Spleen (tissue), 7 donors: ENCODE measurements at regions not wholly inside any gene's neighbourhood (a gene's known extent, or its start where the extent isn't known, plus 50 kb on each side); places are given as distances from the start of the nearest gene placed in this dataset.

Experiments
- CTCF ChIP-seq, 11 experiments: fragments of 200-600 bp in 7 of 11; fragments of 450-650 bp in 4 of 11; sonication (generic) in 4 of 11; IDR thresholded peaks in 8 of 11; conservative IDR thresholded peaks in 3 of 11; 1 replicate in 7 of 11; 2 replicates in 4 of 11; pipeline versions ENCODE4 v1.4.0 to v1.8.0; 2016 to 2021; ENCODE audit warnings: antibody characterized with exemption in 11 of 11, inconsistent platforms in 4 of 11, mild to moderate bottlenecking in 1 of 11
- POLR2A ChIP-seq, 3 donors: fragments of 450-650 bp; IDR thresholded peaks; one replicate each; pipeline ENCODE4 v1.5.1; 2017; ENCODE audit warnings: antibody characterized with exemption in 3 of 3, mild to moderate bottlenecking in 1 of 3
- POLR2AphosphoS5 ChIP-seq, 3 donors: sonication (generic); formaldehyde crosslinking; IDR thresholded peaks; one replicate each; pipeline ENCODE4 v1.5.1; 2017; ENCODE audit warnings: antibody characterized with exemption in 3 of 3
- donor health status: DM: no; HTN: no; CAD: no; lungs with moderate emphysema.
- donor health status: DM: no; HTN: no; CAD: no.
- donor health status: DM: no; HTN: no; CAD: no.

- TF ChIP-seq CTCF (IDR thresholded peaks at IDR 0.05 in 8 of 11, conservative IDR thresholded peaks at IDR 0.05 in 3 of 11) = no peak
- TF ChIP-seq POLR2A (IDR thresholded peaks at IDR 0.05) = no peak
- no peak for TF ChIP-seq POLR2AphosphoS5 (IDR thresholded peaks at IDR 0.05)
Measured at GRCh38 chr3:30421266-30421665, 185.1 kb upstream of the TGFBR2 start.
